HTR-8/SVneo (cell line): ENCODE measurements at regions not wholly inside any gene's neighbourhood (a gene's known extent, or its start where the extent isn't known, plus 50 kb on each side); places are given as distances from the start of the nearest gene placed in this dataset.
A peak's percentile ranks its signal among the peaks of the same experiment; 100 is the strongest.

ENCODE experiments used
- DNase-seq: peaks from one replicate; pipeline ENCODE4 v3.0.0; 2011; ENCODE audit warnings: low spot score, mixed read lengths; ENCODE audit not compliant: insufficient read length
- FAIRE-seq: peaks from 2 replicates; lab custom pipeline; 2011; peaks lifted over from hg19 to GRCh38; lab: Jason Lieb, UNC

DNA sequence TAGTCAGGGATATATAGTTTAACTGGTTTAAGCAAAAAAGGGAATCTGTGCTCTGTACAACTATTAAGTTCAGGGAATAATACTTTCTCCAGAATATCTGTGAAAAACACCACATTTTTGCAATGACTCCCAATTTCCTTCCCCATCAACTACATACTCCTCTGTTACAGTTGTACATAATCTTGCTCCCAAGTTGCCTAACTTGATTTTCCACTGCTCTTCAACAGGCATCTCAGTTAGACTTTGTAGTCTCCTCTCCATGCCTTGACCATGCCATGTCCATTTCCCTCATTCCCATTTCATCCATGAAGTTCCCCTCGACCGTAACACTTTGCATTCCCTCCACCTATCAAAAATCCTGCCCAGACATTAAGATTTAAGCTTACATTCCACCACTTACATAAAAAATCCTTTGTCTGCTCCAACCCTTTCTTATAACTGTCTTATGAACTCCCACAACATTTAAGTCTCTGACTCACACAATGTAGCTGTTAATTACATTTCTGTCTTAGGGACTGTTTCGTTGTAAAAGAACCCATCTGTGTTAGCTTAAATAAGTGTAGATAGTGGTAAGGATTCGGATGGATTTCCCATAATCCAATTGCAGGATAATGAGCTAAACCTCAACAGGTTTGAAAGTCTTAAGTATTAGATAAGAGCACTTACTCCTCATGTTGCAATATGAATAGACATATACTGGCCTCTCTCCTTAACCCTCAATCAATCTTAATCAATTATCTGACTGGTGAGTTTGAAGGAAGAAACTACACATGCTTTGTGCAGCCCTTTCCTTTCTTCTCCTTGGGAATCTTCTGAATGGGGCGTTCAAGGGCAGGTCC is 156.5 kb downstream of the PAWR start:
- DNase-seq (no peak), FAIRE-seq (no peak)

DNA sequence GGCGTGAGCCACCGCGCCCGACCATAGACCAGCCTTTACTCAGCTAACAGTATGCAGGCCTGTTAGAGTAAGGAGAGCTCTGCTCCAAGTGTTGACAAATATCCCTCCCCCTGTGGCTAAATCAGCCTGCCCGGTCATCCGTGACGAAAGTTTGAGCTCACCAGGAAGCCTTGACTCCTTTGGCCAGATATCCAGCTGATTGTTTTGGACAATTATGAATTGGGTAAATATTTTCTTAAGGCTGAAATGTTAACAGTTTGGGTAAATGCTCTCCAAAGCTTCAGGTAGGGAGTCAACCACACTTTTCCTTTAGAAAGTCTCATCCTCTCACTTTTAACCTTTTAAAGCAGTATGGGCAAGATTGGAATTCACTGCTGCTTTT is 157.9 kb downstream of the PAWR start:
- DNase-seq (no peak), FAIRE-seq (no peak)

DNA sequence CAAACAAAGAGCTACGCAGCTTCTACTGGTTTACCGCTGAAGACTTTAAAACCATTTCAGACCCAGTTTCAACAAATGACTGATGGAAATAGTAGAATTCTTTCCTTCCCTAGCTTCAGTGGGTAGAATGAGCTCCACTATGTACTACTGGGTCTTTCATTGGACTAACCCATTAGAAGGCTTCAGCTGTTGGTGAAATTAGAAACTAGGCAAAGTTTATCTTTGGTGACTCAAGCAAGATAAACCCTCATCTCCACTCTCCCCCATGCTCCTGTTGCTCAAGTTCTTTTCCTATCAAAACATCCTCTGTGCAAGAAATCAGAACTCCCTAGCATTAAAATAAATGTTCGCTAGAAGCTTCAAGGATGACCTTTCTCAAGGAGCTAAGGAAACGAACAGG is 159.2 kb downstream of the PAWR start:
- FAIRE-seq = no peak

DNA sequence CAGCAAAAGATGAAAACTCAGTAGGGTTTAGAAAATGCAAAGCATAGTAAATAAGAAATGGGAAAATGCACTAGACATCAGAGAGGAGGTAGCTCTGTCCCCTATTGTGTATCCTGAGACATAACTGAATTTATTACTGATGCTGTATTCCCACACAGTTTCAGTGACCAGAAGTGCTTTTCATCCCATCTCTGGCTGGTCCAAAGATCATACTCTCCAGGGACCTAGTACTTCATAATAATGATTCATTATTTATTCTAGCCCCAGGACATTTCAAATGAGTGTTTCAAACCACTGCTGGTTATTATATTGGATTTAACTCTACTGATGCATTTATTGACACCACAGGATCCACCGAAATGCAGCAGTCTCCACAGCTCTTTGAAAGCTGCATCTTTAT is 163.3 kb downstream of the PAWR start:
- FAIRE-seq = no peak
- DNase-seq = no peak

More for the DNA sequence above, 159.2 kb downstream of the PAWR start:
- no peak for DNase-seq

DNA sequence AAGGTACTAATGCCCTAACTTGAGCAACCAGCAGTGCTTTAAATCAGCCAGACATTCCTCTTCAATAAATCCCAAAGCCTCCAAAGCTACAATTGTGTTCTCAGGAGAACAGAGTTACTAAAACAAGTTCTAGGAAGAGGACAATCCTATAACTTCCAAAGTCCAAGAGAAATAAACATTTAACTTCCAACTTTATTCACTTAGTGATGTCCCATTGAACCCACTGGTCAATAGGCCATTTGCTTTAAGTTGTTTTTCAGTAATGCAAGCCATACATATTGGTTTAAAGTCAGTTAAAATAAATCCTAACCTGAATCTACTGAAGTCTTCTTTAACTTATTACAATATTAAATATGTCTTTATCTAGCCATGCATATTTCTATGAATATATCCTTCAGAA is 165.4 kb downstream of the PAWR start:
- FAIRE-seq = no peak
- no peak for DNase-seq

DNA sequence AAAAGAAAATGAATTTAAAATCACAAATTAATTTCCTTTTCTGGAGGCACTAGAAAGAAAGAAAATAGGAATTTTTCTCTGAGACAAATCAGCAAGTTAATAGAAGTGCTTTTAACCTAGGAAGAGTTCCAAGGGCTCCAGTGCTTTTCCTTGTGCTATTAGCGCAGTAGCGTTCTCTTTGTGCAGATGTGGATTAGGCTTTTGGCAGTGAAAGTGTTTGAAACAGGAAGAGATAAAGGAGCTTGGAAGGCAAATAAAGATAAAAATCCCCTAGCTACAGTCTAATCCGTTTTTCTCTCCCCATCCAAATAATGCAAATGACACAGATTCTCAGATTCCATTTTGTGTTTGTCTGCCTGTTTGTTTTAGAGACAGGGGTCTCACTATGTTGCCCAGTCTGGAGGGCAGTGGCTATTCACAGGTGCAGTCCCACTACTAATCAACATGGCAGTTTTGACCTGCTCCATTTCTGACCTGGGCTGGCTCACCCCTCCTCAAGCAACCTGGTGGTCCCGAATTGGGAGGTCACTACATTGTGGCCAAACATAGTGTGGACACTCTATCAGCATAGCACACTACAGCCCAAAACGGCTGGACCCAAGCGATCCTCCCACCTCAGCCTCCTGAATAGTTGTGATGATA is 166.1 kb downstream of the PAWR start:
- FAIRE-seq = no peak
- no peak for DNase-seq

DNA sequence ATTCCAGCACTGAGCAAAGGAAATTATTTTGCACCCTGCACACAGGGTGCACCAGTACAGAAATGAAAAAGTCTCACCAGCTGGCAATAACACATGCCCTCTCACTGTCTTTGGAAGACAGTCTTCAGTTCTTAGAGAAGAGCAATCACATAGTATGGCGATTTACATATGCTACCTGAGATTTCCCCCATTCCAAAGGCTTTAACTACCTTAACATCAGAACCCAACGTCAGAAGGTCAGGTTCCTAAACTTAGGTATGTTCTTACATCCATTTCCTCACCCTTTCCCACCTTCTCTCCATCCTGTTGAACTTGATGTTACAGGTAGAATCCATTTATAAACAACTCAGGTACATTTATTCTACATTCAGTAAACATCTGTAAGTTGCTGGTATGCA is 167.8 kb downstream of the PAWR start:
- FAIRE-seq = no peak
- DNase-seq = no peak

DNA sequence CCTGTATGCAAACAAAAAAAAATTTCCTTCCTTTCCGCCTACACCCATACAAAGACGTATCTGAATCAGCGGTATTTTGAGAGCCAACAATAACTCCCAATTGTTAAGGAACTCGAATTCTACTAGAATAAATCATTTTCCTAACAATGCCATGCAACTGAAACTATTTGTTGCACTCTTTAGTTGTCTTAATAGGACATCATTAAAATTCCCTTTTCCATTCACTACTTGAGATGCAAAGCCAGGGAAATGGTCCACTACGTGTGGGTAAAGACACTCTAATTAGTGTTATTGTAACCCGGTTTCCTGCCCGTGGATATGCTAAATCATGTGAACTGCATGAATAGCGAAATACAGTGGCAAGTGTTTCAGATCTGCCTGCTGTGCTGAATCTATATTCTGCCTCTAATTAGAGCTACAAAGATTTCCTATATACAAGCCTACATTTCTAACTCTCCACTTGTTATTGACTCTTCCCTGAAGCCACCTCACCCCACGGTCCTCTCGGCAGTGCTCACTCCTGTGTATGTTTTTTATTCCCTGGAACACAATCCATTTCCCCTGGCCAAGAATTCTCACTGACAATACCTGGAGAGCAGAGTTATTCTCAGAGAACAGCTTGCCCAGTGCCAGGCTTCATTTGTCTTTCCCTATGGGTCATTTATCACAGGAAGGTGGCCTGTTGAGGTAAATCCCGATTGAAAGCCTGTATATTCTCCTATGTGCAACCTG is 168.3 kb downstream of the PAWR start:
- FAIRE-seq (peak; percentile 28), DNase-seq (no peak)

DNA sequence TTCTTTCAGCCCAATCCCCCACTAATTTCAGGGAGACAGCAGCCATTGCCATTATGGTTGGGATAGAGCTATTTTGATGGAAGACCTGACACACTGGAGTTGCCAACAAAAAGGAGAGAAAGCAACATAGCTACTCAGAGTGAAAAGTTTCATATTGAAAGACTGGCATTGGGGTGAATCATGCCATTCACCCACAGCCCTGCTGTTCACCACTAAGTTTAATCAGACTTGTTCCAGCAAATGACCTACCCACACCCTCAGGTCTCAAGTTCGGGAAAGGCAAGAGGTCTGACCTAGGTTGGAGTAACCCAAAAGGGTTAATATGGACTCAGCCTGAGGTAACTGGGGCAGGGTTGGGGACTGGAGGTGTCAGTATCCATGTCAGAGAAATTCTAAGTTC is 169.2 kb downstream of the PAWR start:
- FAIRE-seq = no peak

DNA sequence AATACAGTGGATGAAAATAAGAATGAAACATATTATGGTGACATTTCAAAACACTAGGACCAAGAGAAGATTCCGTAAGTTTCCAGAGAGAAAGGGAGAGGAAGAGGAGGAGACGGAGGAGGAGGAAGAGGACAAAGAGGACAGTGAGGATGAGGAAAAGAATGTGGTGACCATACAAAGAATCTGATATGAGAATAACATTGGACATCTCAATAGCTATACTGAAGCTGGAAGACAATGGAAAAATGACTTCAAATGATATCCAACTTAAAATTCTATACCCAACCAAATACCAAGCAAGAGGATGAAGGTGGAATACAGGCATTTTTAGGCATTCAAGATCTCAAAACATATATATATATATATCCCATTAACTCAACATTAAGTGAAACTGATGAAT is 173.4 kb downstream of the PAWR start:
- DNase-seq (no peak), FAIRE-seq (no peak)

More for the DNA sequence above, 169.2 kb downstream of the PAWR start:
- no peak for DNase-seq

DNA sequence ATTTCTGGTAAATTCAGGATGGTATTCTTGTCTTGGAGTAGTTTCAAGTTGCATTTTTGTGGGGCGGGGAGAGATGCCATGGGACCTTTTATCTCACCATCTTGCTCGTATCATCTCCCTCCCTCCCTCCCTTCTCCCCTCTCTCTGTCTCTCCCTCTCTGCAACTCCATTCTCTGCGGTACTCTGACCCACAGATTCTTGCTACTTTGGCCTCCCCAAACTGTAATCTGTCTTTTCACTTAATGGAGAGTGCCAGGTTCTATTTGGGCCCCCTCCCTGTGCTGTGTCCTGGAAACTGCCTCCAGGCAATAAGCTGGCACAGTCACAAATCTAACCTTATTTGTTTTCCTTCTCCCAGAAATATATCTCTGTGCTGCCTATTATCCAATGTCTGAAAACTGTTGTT is 175.2 kb downstream of the PAWR start:
- no peak for DNase-seq
- FAIRE-seq = no peak

DNA sequence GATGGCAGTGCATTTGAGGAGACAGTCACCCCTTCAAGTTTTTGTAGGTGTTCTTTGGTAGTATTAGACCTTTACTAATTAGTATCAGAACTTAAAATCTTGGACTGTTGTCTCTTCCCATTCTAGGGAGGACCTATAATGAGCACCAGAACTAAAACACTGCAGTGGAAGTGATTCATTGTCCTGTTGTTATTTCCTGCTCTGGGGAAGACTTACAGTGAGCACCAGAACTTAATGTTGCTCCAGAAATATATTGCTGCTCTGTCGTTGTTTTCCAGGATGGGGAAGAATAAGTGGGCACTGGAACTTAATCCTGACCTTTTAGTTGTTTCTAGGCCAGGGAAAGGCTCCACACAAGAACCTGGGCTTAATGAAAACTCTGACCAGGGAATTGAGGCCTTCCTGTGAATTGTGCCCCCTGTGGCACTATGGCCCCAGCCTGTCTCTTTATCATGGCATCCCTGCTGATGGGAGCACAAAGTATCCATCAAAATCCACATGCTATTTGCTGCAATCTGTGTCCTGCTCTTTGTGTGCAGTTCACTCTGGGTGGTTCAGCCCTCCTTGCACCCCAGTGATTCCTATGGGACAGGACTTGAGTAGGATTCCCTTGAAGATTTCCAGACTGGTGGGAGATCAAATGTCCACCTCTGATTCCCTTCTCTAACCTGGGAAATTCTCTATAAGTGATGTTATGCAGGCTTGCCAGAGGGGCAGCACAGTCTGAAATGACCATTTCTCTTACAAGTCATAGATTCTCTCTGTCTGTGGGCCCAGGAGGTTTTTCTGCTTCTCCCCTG is 175.8 kb downstream of the PAWR start:
- no peak for FAIRE-seq
- DNase-seq = no peak

DNA sequence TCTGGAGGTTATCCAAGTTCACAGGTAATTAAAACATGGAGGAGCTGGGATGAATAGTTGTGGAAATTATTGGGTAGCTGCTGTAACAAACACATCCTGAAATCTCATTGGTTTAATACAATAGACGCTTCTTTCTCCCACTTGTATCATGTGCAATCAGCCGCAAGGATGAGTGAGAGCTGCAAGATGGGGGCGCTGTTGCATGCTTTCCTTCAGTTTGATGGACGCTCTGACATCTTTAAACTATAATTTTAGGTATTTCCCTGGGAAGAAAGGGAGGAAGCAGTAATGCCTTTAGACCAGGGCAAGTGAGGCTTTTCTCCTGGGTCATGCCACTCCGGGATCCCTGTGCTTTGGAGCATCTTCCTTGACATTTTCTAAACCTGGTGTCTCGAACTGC is 178.7 kb downstream of the PAWR start:
- DNase-seq (no peak), FAIRE-seq (no peak)

DNA sequence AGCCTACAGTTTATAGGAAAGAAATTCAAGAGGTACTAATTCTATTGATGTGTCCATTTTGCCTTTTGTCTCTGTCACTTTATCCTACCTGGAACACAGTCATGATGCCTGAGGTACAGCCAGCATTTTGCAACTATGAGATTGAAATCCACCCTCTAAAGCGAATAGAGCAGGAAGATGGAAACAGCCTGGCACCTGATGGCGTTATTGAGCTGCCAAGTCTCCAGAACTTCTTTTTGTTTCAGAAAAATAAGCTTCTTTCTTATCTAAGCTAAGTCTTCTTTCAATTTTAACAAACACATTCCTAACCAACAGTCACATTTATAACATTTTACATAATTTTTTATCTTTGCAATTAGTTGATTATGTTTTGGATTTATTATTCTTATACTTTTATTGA is 182.1 kb downstream of the PAWR start:
- DNase-seq = no peak
- no peak for FAIRE-seq
